ENCODE measurements at regions not wholly inside any gene's neighbourhood (a gene's known extent, or its start where the extent isn't known, plus 50 kb on each side); places are given as distances from the start of the nearest gene placed in this dataset.

GRCh38 chr5:123720339-123720738 is 208.4 kb downstream of the CSNK1G3 start:
- no peaks in the 10 kb centered on the region for H3K79me2 ChIP-seq (ENCODE audit: control insufficient read depth, insufficient read depth, low read length)
- DNase-seq (ENCODE audit: low read depth in 2 of 2): no peak

GRCh38 chr5:123719004-123719403 is 207.0 kb downstream of the CSNK1G3 start:
- peak in 1 of 2 donors; percentile 29 for DNase-seq (ENCODE audit: low read depth in 2 of 2)
- Histone ChIP-seq H3K9ac (ENCODE audit: insufficient read depth, low read length) (no peak overlapping the region), H3K9me3 (ENCODE audit: control insufficient read depth, insufficient read depth, low read depth, low read length) (no peaks in the 10 kb centered on the region), H3K36me3 (ENCODE audit: control insufficient read depth, insufficient read depth, low read length) (no peaks in the 10 kb centered on the region), H3K4me2 (ENCODE audit: extremely low read depth, insufficient read depth, low read length) (no peak overlapping the region), H3K27ac (ENCODE audit: insufficient read depth, low read length) (no peak overlapping the region), H3K79me2 (ENCODE audit: control insufficient read depth, insufficient read depth, low read length) (no peaks in the 10 kb centered on the region), H2AFZ (ENCODE audit: low read length) (no peak overlapping the region), H4K20me1 (ENCODE audit: control insufficient read depth, extremely low read depth, insufficient read depth, low read length) (no peaks in the 10 kb centered on the region), H3K4me1 (ENCODE audit: control insufficient read depth, extremely low read depth, insufficient read depth, low read length) (no peaks in the 10 kb centered on the region), H3K27me3 (ENCODE audit: control insufficient read depth, insufficient read depth, low read length) (no peaks in the 10 kb centered on the region), H3K4me3 (replicated peaks in 1 of 4; ENCODE audit: control extremely low read depth in 1 of 4, insufficient read depth in 1 of 4, low read depth in 3 of 4, low read length in 4 of 4) (no peak overlapping the region)
- TF ChIP-seq CTCF (conservative IDR thresholded peaks at IDR 0.05 in 1 of 2, IDR thresholded peaks at IDR 0.05 in 1 of 2; ENCODE audit: low read depth in 1 of 2, low read length in 2 of 2) (no peak), EZH2 (IDR thresholded peaks at IDR 0.05; ENCODE audit: low read length, missing control alignments) (no peak)

More at GRCh38 chr5:123720339-123720738, 208.4 kb downstream of the CSNK1G3 start:
- no peak overlapping the region for H2AFZ ChIP-seq (ENCODE audit: low read length)
- no peak overlapping the region for H3K4me2 ChIP-seq (ENCODE audit: extremely low read depth, insufficient read depth, low read length)
- H3K9ac ChIP-seq (ENCODE audit: insufficient read depth, low read length): no peak overlapping the region
- no peak for TF ChIP-seq EZH2 (IDR thresholded peaks at IDR 0.05; ENCODE audit: low read length, missing control alignments)
- no peak for TF ChIP-seq CTCF (conservative IDR thresholded peaks at IDR 0.05 in 1 of 2, IDR thresholded peaks at IDR 0.05 in 1 of 2; ENCODE audit: low read depth in 1 of 2, low read length in 2 of 2)
- no peaks in the 10 kb centered on the region for H3K4me1 ChIP-seq (ENCODE audit: control insufficient read depth, extremely low read depth, insufficient read depth, low read length)
- H3K36me3 ChIP-seq (ENCODE audit: control insufficient read depth, insufficient read depth, low read length): no peaks in the 10 kb centered on the region
- H3K9me3 ChIP-seq (ENCODE audit: control insufficient read depth, insufficient read depth, low read depth, low read length): no peaks in the 10 kb centered on the region
- H3K27ac ChIP-seq (ENCODE audit: insufficient read depth, low read length): no peak overlapping the region
- no peaks in the 10 kb centered on the region for H4K20me1 ChIP-seq (ENCODE audit: control insufficient read depth, extremely low read depth, insufficient read depth, low read length)
- H3K4me3 ChIP-seq (replicated peaks in 1 of 4; ENCODE audit: control extremely low read depth in 1 of 4, insufficient read depth in 1 of 4, low read depth in 3 of 4, low read length in 4 of 4): no peak overlapping the region
- H3K27me3 ChIP-seq (ENCODE audit: control insufficient read depth, insufficient read depth, low read length): no peaks in the 10 kb centered on the region

DNA sequence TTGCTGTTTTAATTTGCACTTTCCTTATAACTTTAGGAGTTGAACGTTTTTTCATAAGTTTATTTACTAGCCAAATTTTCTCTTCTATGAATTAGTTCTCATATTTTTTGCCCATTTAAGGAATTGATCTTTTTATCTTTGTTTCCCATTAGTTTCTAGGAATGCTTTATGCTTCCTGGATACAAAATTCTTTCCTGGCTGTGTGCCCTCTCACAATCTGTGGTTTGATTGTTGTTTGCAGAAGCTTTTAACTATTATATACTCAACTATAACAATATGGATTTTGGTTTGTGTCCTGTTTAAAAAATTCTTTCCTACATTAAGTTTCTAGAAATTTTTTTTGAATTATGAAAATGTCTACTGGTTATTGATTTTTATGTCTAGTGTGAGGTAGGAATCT is 206.3 kb downstream of the CSNK1G3 start:
- Histone ChIP-seq H3K9ac (ENCODE audit: insufficient read depth, low read length) (no peak overlapping the region), H3K4me3 (replicated peaks in 1 of 4; ENCODE audit: control extremely low read depth in 1 of 4, insufficient read depth in 1 of 4, low read depth in 3 of 4, low read length in 4 of 4) (no peak overlapping the region), H3K27ac (ENCODE audit: insufficient read depth, low read length) (no peak overlapping the region), H3K36me3 (ENCODE audit: control insufficient read depth, insufficient read depth, low read length) (no peaks in the 10 kb centered on the region), H3K4me1 (ENCODE audit: control insufficient read depth, extremely low read depth, insufficient read depth, low read length) (no peaks in the 10 kb centered on the region), H3K4me2 (ENCODE audit: extremely low read depth, insufficient read depth, low read length) (no peak overlapping the region), H4K20me1 (ENCODE audit: control insufficient read depth, extremely low read depth, insufficient read depth, low read length) (no peaks in the 10 kb centered on the region), H3K9me3 (ENCODE audit: control insufficient read depth, insufficient read depth, low read depth, low read length) (no peaks in the 10 kb centered on the region), H2AFZ (ENCODE audit: low read length) (no peak overlapping the region), H3K79me2 (ENCODE audit: control insufficient read depth, insufficient read depth, low read length) (no peaks in the 10 kb centered on the region), H3K27me3 (ENCODE audit: control insufficient read depth, insufficient read depth, low read length) (no peaks in the 10 kb centered on the region)
- TF ChIP-seq EZH2 (IDR thresholded peaks at IDR 0.05; ENCODE audit: low read length, missing control alignments) (no peak), CTCF (conservative IDR thresholded peaks at IDR 0.05 in 1 of 2, IDR thresholded peaks at IDR 0.05 in 1 of 2; ENCODE audit: low read depth in 1 of 2, low read length in 2 of 2) (no peak)
- no peak for DNase-seq (ENCODE audit: low read depth in 2 of 2)

All from fibroblast of lung (primary cell).